Neural cell (in vitro differentiated cells): ENCODE measurements at regions not wholly inside any gene's neighbourhood (a gene's known extent, or its start where the extent isn't known, plus 50 kb on each side); places are given as distances from the start of the nearest gene placed in this dataset.

ENCODE experiments used
- H2AFZ ChIP-seq: fragments of 200-600, 300-800 bp; sonication (generic), shearing (Covaris generic); 2 replicates; pipeline ENCODE4 v1.6.0; 2014; ENCODE audit warnings: low read depth, mild to moderate bottlenecking, antibody characterized with exemption, low read length, moderate library complexity
- H3F3A ChIP-seq: fragments of 200-600 bp; shearing (Covaris generic); 2 replicates; pipeline ENCODE4 v1.6.1; 2016; ENCODE audit warnings: mild to moderate bottlenecking, moderate library complexity, mixed read lengths, antibody characterized with exemption, low read length; ENCODE audit not compliant: insufficient read depth, poor library complexity, severe bottlenecking
- H3K27ac ChIP-seq: fragments of 200-600, 300-800 bp; sonication (generic), shearing (Covaris generic); 2 replicates; pipeline ENCODE4 v1.5.1; 2014; ENCODE audit warnings: mild to moderate bottlenecking, low read length, moderate library complexity
- H3K27me3 ChIP-seq: fragments of 300-800, 200-600 bp; sonication (generic), shearing (Covaris generic); 2 replicates; pipeline ENCODE4 v1.6.0; 2014; ENCODE audit warnings: mild to moderate bottlenecking, low read depth, low read length, moderate library complexity; ENCODE audit not compliant: insufficient read depth
- H3K36me3 ChIP-seq: fragments of 300-800, 200-600 bp; sonication (generic), shearing (Covaris generic); 2 replicates; pipeline ENCODE4 v1.5.1; 2014; ENCODE audit warnings: mild to moderate bottlenecking, antibody characterized with exemption, low read length, moderate library complexity; ENCODE audit not compliant: insufficient read depth
- H3K4me2 ChIP-seq: fragments of 300-800, 200-600 bp; sonication (generic), shearing (Covaris generic); 2 replicates; pipeline ENCODE4 v1.6.0; 2014; ENCODE audit warnings: mild to moderate bottlenecking, low read length
- H3K4me3 ChIP-seq: fragments of 300-800, 200-600 bp; sonication (generic), shearing (Covaris generic); 2 replicates; pipeline ENCODE4 v1.5.1; 2014; ENCODE audit warnings: mild to moderate bottlenecking, low read length, moderate library complexity
- H3K79me2 ChIP-seq: fragments of 200-600 bp; shearing (Covaris generic); replicated peaks from 2 replicates; pipeline ENCODE4 v1.6.0; 2014; ENCODE audit warnings: mild to moderate bottlenecking, low read length, moderate library complexity; ENCODE audit not compliant: insufficient read depth
- H3K9ac ChIP-seq: fragments of 300-800, 200-600 bp; sonication (generic), shearing (Covaris generic); 2 replicates; pipeline ENCODE4 v1.6.1; 2016; ENCODE audit warnings: mild to moderate bottlenecking, low read length, mixed read lengths
- H3K9me2 ChIP-seq: fragments of 200-600 bp; shearing (Covaris generic); 2 replicates; pipeline ENCODE4 v1.6.1; 2016; ENCODE audit warnings: mild to moderate bottlenecking, low read length, mixed read lengths; ENCODE audit not compliant: insufficient read depth
- H3K9me3 ChIP-seq: fragments of 200-600, 300-800 bp; sonication (generic), shearing (Covaris generic); 2 replicates; pipeline ENCODE4 v1.6.1; 2016; ENCODE audit warnings: mild to moderate bottlenecking, mixed run types, low read length, moderate library complexity, mixed read lengths
- H4K20me1 ChIP-seq: fragments of 200-600 bp; shearing (Covaris generic); 2 replicates; pipeline ENCODE4 v1.6.1; 2016; ENCODE audit warnings: mild to moderate bottlenecking, mixed run types; ENCODE audit not compliant: insufficient read depth
- EP300 ChIP-seq: fragments of 450-650 bp; conservative IDR thresholded peaks from 2 replicates; pipeline ENCODE4 v1.6.1; 2014; ENCODE audit warnings: antibody characterized with exemption, mild to moderate bottlenecking, moderate library complexity; ENCODE audit not compliant: poor library complexity, severe bottlenecking
- EZH2 ChIP-seq: fragments of 200-600, 300-800 bp; shearing (Covaris generic), sonication (generic); IDR thresholded peaks from 2 replicates; pipeline ENCODE4 v1.6.1; 2014; ENCODE audit warnings: antibody characterized with exemption, low read length, borderline replicate concordance, mild to moderate bottlenecking; ENCODE audit not compliant: insufficient read depth, poor library complexity, severe bottlenecking
- MXI1 ChIP-seq: fragments of 450-650 bp; conservative IDR thresholded peaks from 2 replicates; pipeline ENCODE4 v1.6.1; 2014; ENCODE audit warnings: antibody characterized with exemption, mild to moderate bottlenecking; ENCODE audit not compliant: poor library complexity, severe bottlenecking
- POLR2AphosphoS5 ChIP-seq: IDR thresholded peaks from 2 replicates; pipeline ENCODE4 v1.6.1; 2012
- RAD21 ChIP-seq: fragments of 450-650 bp; conservative IDR thresholded peaks from 2 replicates; pipeline ENCODE4 v1.6.1; 2014; ENCODE audit warnings: antibody characterized with exemption, mild to moderate bottlenecking, moderate library complexity
- SMC3 ChIP-seq: fragments of 450-650 bp; conservative IDR thresholded peaks from 2 replicates; pipeline ENCODE4 v1.6.1; 2014; ENCODE audit warnings: antibody characterized with exemption, mild to moderate bottlenecking, moderate library complexity; ENCODE audit not compliant: poor library complexity
- TAF1 ChIP-seq: IDR thresholded peaks from 2 replicates; pipeline ENCODE4 v1.6.1; 2012; ENCODE audit warnings: low read depth
- TF ChIP-seq, protein P1 (sequence below): IDR thresholded peaks from 2 replicates; pipeline ENCODE4 v1.6.1; 2012; ENCODE audit warnings: borderline replicate concordance
- TF ChIP-seq, protein P2 (sequence below): fragments of 450-650 bp; IDR thresholded peaks from 2 replicates; pipeline ENCODE4 v1.5.1; 2014; ENCODE audit warnings: antibody characterized with exemption, mild to moderate bottlenecking, moderate library complexity; ENCODE audit not compliant: poor library complexity, severe bottlenecking

DNA sequence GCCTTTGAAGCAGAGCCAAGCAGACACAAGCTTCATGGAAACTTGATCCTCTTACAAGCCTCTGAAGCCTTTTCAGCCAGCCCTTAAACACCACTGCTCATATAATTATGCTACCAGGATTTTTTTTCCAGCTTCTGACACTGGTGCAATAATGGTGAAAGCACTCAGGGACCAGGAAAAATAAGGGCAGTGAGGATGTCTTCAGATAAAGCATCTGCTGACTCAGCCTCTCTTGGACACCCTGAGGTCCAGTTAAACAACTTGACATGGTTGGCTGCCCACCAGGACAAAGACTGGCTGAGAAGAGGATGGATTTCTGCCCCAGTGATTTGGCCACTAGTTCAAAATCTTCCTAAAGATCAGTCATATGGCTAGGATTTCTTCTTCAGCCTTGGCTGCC is 124.2 kb upstream of the N4BP1 start:
- H3K27me3 ChIP-seq, result no peaks in the 10 kb centered on the region
- H4K20me1 ChIP-seq, result no peaks in the 10 kb centered on the region
- no peak overlapping the region for H3K4me3 ChIP-seq
- no peaks in the 10 kb centered on the region for H3K9me3 ChIP-seq
- TF ChIP-seq EP300 (no peak), SMC3 (no peak), MXI1 (no peak), EZH2 (no peak), RAD21 (no peak), TAF1 (no peak), POLR2AphosphoS5 (no peak)
- TF ChIP-seq, protein P1, sequence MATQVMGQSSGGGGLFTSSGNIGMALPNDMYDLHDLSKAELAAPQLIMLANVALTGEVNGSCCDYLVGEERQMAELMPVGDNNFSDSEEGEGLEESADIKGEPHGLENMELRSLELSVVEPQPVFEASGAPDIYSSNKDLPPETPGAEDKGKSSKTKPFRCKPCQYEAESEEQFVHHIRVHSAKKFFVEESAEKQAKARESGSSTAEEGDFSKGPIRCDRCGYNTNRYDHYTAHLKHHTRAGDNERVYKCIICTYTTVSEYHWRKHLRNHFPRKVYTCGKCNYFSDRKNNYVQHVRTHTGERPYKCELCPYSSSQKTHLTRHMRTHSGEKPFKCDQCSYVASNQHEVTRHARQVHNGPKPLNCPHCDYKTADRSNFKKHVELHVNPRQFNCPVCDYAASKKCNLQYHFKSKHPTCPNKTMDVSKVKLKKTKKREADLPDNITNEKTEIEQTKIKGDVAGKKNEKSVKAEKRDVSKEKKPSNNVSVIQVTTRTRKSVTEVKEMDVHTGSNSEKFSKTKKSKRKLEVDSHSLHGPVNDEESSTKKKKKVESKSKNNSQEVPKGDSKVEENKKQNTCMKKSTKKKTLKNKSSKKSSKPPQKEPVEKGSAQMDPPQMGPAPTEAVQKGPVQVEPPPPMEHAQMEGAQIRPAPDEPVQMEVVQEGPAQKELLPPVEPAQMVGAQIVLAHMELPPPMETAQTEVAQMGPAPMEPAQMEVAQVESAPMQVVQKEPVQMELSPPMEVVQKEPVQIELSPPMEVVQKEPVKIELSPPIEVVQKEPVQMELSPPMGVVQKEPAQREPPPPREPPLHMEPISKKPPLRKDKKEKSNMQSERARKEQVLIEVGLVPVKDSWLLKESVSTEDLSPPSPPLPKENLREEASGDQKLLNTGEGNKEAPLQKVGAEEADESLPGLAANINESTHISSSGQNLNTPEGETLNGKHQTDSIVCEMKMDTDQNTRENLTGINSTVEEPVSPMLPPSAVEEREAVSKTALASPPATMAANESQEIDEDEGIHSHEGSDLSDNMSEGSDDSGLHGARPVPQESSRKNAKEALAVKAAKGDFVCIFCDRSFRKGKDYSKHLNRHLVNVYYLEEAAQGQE, result no peak
- TF ChIP-seq, protein P2, sequence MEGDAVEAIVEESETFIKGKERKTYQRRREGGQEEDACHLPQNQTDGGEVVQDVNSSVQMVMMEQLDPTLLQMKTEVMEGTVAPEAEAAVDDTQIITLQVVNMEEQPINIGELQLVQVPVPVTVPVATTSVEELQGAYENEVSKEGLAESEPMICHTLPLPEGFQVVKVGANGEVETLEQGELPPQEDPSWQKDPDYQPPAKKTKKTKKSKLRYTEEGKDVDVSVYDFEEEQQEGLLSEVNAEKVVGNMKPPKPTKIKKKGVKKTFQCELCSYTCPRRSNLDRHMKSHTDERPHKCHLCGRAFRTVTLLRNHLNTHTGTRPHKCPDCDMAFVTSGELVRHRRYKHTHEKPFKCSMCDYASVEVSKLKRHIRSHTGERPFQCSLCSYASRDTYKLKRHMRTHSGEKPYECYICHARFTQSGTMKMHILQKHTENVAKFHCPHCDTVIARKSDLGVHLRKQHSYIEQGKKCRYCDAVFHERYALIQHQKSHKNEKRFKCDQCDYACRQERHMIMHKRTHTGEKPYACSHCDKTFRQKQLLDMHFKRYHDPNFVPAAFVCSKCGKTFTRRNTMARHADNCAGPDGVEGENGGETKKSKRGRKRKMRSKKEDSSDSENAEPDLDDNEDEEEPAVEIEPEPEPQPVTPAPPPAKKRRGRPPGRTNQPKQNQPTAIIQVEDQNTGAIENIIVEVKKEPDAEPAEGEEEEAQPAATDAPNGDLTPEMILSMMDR, result no peak
- H3K9me2 ChIP-seq, result no peaks in the 10 kb centered on the region
- no peaks in the 10 kb centered on the region for H3K79me2 ChIP-seq
- H3K9ac ChIP-seq, result no peak overlapping the region
- no peaks in the 10 kb centered on the region for H3F3A ChIP-seq
- H2AFZ ChIP-seq, result no peak overlapping the region
- H3K27ac ChIP-seq, result no peak overlapping the region
- H3K36me3 ChIP-seq, result no peaks in the 10 kb centered on the region
- no peak overlapping the region for H3K4me2 ChIP-seq

DNA sequence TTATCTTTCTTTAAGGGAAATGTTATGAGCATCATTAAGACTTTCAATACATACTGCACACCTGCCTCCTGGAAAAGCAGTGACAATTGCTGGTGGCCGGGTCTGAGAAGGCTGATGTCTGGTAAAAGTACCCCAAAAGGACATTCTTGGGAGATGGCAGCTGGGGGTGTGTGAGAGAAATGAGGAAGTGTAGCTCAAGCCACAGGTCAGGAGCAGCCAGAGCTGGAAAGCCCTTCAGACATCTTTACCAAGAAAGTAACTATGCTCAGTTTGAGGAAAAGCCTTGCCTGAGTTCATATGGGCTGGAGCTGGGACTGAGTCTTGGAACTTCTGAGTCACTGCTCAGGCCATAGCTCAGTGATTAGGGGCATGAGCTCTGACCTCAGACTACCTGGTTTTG is 94.7 kb upstream of the N4BP1 start:
- peaks cover 4% of the 10 kb centered on the region for H3K9me3 ChIP-seq
- H3K9me2 ChIP-seq, result no peaks in the 10 kb centered on the region
- H3F3A ChIP-seq, result no peaks in the 10 kb centered on the region
- H4K20me1 ChIP-seq, result no peaks in the 10 kb centered on the region
- no peak overlapping the region for H3K4me2 ChIP-seq
- no peaks in the 10 kb centered on the region for H3K36me3 ChIP-seq
- H3K79me2 ChIP-seq, result no peaks in the 10 kb centered on the region
- no peak overlapping the region for H3K27ac ChIP-seq
- H2AFZ ChIP-seq, result no peak overlapping the region
- no peak overlapping the region for H3K9ac ChIP-seq
- no peak overlapping the region for H3K4me3 ChIP-seq
- TF ChIP-seq TAF1, result no peak
- TF ChIP-seq EP300, result no peak
- TF ChIP-seq, protein P2, result no peak
- TF ChIP-seq EZH2, result no peak
- TF ChIP-seq MXI1, result no peak
- TF ChIP-seq POLR2AphosphoS5, result no peak
- TF ChIP-seq, protein P1, result no peak
- no peak for TF ChIP-seq SMC3
- no peak for TF ChIP-seq RAD21
- H3K27me3 ChIP-seq, result no peaks in the 10 kb centered on the region
